GM06990 (cell line): ENCODE measurements at regions not wholly inside any gene's neighbourhood (a gene's known extent, or its start where the extent isn't known, plus 50 kb on each side); places are given as distances from the start of the nearest gene placed in this dataset.

Source experiments
- DNase-seq: peaks from one replicate; pipeline ENCODE4 v3.0.0-alpha.2; 2011; ENCODE audit not compliant: insufficient read length; ENCODE audit errors: extremely low read depth
- H3K27me3 ChIP-seq: replicated peaks from 2 replicates; pipeline ENCODE4 v1.6.0; 2011; ENCODE audit warnings: low read length; ENCODE audit not compliant: control insufficient read depth, insufficient read depth
- H3K36me3 ChIP-seq: 2 replicates; pipeline ENCODE4 v1.5.1; 2011; ENCODE audit warnings: low read length; ENCODE audit not compliant: control insufficient read depth, insufficient read depth
- H3K4me3 ChIP-seq: replicated peaks from 2 replicates; pipeline ENCODE4 v1.5.1; 2011; ENCODE audit warnings: low read depth, mild to moderate bottlenecking, control low read depth, low read length
- CTCF ChIP-seq: IDR thresholded peaks from 2 replicates; pipeline ENCODE4 v1.5.1; 2011; ENCODE audit warnings: low read length, control low read depth, mild to moderate bottlenecking, inconsistent platforms; ENCODE audit not compliant: insufficient read depth, poor library complexity, severe bottlenecking

GRCh38 chr2:61702088-61702467, 151.8 kb downstream of the FAM161A start:
- no peak for TF ChIP-seq CTCF
- DNase-seq = no peak
- H3K27me3 ChIP-seq = no peaks in the 10 kb centered on the region
- no peaks in the 10 kb centered on the region for H3K36me3 ChIP-seq
- H3K4me3 ChIP-seq = no peak overlapping the region

- Histone ChIP-seq H3K27me3 (no peaks in the 10 kb centered on the region), H3K36me3 (no peaks in the 10 kb centered on the region), H3K4me3 (no peak overlapping the region)
- no peak for TF ChIP-seq CTCF
- no peak for DNase-seq
Measured at GRCh38 chr2:61700464-61700863, 153.4 kb downstream of the FAM161A start.

- Histone ChIP-seq H3K4me3 (peak overlapping the region; percentile 73), H3K27me3 (no peaks in the 10 kb centered on the region), H3K36me3 (no peaks in the 10 kb centered on the region)
- peak; percentile 93 for TF ChIP-seq CTCF
- DNase-seq = peak; percentile 92
Measured at GRCh38 chr2:61694312-61695274, 156.4 kb upstream of the XPO1 start.

- no peak for TF ChIP-seq CTCF
- no peak for DNase-seq
- H3K36me3 ChIP-seq = no peaks in the 10 kb centered on the region
- peak overlapping the region; percentile 73 for H3K4me3 ChIP-seq
- no peaks in the 10 kb centered on the region for H3K27me3 ChIP-seq
Measured at GRCh38 chr2:61693744-61694143, 155.6 kb upstream of the XPO1 start.

- no peaks in the 10 kb centered on the region for H3K36me3 ChIP-seq
- no peak for DNase-seq
- TF ChIP-seq CTCF = no peak
- H3K27me3 ChIP-seq = no peaks in the 10 kb centered on the region
- no peak overlapping the region for H3K4me3 ChIP-seq
Measured at GRCh38 chr2:61690078-61690596, 152.0 kb upstream of the XPO1 start.
